ENCODE measurements at regions not wholly inside any gene's neighbourhood (a gene's known extent, or its start where the extent isn't known, plus 50 kb on each side); places are given as distances from the start of the nearest gene placed in this dataset.

DNA sequence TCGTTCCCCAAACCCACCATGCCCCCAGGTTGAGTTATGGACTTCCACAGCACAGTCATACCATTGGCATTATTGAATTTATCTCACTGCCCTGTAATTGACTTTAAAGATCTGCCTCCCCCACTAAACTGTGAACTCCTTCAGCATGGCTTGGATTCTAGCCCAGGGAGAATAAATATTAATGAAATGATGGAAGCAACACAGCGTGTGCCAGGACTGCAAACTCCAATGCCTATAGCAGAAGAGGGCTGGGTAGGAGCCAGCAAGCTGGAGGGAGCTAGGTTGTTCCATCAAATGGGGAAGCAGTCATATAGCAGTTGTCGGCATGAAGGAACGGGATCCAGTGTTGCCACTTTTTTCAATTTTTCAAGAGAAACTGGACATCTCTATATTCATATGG lies 69.0 kb upstream of the MSX2 start:
- no peak for TF ChIP-seq TAF1 (IDR thresholded peaks at IDR 0.05; ENCODE audit: borderline replicate concordance, low read depth, low read length)
- TF ChIP-seq NRF1 (conservative IDR thresholded peaks at IDR 0.05; ENCODE audit: low read depth, low read length) = no peak
- TF ChIP-seq, protein P1, sequence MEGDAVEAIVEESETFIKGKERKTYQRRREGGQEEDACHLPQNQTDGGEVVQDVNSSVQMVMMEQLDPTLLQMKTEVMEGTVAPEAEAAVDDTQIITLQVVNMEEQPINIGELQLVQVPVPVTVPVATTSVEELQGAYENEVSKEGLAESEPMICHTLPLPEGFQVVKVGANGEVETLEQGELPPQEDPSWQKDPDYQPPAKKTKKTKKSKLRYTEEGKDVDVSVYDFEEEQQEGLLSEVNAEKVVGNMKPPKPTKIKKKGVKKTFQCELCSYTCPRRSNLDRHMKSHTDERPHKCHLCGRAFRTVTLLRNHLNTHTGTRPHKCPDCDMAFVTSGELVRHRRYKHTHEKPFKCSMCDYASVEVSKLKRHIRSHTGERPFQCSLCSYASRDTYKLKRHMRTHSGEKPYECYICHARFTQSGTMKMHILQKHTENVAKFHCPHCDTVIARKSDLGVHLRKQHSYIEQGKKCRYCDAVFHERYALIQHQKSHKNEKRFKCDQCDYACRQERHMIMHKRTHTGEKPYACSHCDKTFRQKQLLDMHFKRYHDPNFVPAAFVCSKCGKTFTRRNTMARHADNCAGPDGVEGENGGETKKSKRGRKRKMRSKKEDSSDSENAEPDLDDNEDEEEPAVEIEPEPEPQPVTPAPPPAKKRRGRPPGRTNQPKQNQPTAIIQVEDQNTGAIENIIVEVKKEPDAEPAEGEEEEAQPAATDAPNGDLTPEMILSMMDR (IDR thresholded peaks at IDR 0.05 in 2 of 3, conservative IDR thresholded peaks at IDR 0.05 in 1 of 3; ENCODE audit: control insufficient read depth in 2 of 3, extremely low read depth in 1 of 3, insufficient read depth in 1 of 3, low read depth in 3 of 3, low read length in 3 of 3) = no peak
- TF ChIP-seq ATF2 (IDR thresholded peaks at IDR 0.05; ENCODE audit: low read length) = no peak
- no peak for TF ChIP-seq PRDM15 (CRISPR knock-in tag; IDR thresholded peaks at IDR 0.05)

All from GM12878 (cell line).